ENCODE measurements at regions not wholly inside any gene's neighbourhood (a gene's known extent, or its start where the extent isn't known, plus 50 kb on each side); places are given as distances from the start of the nearest gene placed in this dataset.
A peak's percentile ranks its signal among the peaks of the same experiment; 100 is the strongest.

DNA sequence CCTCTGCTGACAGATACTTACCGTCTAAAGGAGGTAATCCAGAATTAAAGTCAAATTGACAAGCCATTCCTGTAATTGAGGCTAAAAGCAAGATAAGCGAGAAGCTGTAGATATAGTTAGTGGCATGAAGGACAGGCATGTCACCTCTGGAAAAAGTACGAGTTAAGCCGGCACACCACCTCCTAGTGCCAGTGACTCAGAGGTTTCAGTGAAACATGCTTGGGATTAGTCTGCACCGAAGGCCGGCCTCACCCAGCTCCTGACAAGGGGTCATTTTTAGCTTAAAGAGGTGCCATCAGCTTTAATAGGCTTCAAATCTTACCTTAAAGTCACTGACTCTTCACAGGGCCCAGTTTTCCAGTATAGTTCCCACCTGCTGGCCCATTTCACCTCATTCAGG, 838.0 kb downstream of the UQCRFS1 start (continued):
- TF ChIP-seq CHD2 (IDR thresholded peaks at IDR 0.05; ENCODE audit: low read length, partially characterized antibody) = no peak

DNA sequence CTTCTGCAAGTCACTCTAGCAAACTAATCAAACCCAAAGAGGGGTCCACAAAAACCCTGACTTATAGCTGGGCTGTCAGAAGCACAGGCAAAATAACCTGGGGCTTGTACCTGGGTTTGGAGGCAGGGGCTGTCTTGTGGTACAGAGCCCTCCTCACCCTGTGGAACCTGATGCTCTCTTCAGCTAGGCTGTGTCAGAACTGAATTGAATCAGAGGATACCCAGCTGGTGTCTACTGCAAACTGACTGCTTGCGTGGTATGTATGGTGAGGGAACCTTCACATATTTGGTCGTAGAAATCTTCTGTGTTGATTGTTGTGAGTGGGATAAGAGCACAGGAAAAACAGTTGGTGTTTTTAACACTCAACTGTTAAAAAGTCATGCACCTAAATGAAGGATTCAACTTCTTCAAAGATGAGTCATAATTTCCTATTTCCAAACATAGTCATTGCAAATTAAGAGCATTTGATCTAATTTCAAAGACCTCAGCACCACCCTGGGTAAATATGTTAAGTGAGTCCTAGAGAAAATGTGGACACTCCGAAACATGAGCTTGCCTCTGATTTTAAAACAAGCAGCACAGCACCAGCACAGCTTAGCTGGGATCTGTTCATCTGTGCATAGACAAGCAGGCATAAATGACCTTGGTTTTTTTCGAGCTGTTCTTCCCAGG, 840.2 kb downstream of the UQCRFS1 start:
- H3K9me3 ChIP-seq = peaks cover 10% of the 10 kb centered on the region; the same call in 1 of the 3 replicates
- WGBS (ENCODE audit: missing lambda C conversion rate) = 1% methylated on average over 4 of the region's 4 CpGs
- H3K4me2 ChIP-seq = no peak overlapping the region
- FAIRE-seq = peak; percentile 91
- H3K4me1 ChIP-seq = no peaks in the 10 kb centered on the region
- TF ChIP-seq RARB (CRISPR knock-in tag; IDR thresholded peaks at IDR 0.05) = no peak
- no peak for TF ChIP-seq FOSL2 (IDR thresholded peaks at IDR 0.05)
- TF ChIP-seq FOSL2 (CRISPR knock-in tag; IDR thresholded peaks at IDR 0.05) = peak; percentile 57; the same call in 1 of the 2 replicates
- H3K4me3 ChIP-seq = no peak overlapping the region
- no peak for ATAC-seq
- CTCF ChIA-PET = interaction anchor here (0.6 to 1.5 kb wide), 2 partner anchors 11 to 89 kb away, joined by 3 to 9 read pairs; no protein-coding TSS in a partner anchor
- H3K27ac ChIP-seq = no peak overlapping the region
- POLR2A ChIA-PET = no interaction called here
- DNase-seq (ENCODE audit: low read depth in 1 of 2, low spot score in 1 of 2) = no peak

DNA sequence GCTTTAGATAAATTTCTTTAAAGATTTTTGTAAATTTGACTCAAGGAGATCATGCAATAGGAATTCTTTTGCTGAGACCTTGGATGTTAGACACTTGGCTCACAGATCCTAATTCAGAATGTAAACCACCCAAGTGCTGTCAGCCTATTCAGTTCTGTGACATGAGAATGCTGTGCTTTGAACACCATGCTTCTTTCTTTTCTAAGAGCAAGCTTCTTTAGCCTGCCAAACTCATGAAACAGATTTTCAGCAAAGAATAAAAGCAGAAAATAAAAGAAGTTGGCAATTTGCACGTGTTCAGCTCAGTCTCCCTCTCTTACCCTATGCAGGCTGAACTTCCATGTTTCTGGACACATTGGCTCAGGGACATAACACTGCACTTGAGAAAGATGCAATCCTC, 845.8 kb downstream of the UQCRFS1 start:
- ChIA-PET CTCF (no interaction called here), POLR2A (no interaction called here)
- H3K4me3 ChIP-seq = no peak overlapping the region
- H3K4me1 ChIP-seq = no peaks in the 10 kb centered on the region
- no peak overlapping the region for H3K27ac ChIP-seq
- TF ChIP-seq, protein P1, sequence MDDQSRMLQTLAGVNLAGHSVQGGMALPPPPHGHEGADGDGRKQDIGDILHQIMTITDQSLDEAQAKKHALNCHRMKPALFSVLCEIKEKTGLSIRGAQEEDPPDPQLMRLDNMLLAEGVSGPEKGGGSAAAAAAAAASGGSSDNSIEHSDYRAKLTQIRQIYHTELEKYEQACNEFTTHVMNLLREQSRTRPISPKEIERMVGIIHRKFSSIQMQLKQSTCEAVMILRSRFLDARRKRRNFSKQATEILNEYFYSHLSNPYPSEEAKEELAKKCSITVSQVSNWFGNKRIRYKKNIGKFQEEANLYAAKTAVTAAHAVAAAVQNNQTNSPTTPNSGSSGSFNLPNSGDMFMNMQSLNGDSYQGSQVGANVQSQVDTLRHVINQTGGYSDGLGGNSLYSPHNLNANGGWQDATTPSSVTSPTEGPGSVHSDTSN (IDR thresholded peaks at IDR 0.05) = no peak
- DNase-seq (ENCODE audit: low read depth in 1 of 2, low spot score in 1 of 2) (no peak), ATAC-seq (no peak), FAIRE-seq (no peak)
- peaks cover 18% of the 10 kb centered on the region; the same call in 1 of the 3 replicates for H3K9me3 ChIP-seq
- WGBS (ENCODE audit: missing lambda C conversion rate) = 0% methylated on average over 1 of the region's 1 CpG
- no peak overlapping the region for H3K4me2 ChIP-seq

DNA sequence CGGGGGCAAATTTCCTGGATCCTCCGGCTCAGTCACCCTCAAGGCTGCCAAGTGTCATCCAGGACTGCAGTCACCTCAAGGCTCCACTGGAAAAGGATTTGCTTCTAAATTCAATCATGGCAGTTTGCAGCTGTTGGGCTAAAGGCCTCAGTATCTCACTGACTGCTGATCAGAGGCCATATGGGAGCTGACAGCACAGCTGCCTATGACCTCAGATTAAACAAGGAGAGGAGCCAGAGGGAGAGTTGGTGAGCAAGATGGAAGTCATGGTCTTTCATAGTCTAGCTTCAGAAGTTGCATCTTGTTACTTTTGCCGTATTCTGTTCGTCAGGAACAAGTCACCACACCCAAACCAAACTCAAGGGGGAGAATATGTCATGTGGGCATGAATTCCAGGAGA, 849.7 kb downstream of the UQCRFS1 start:
- Histone ChIP-seq H3K4me1 (no peaks in the 10 kb centered on the region), H3K4me3 (no peak overlapping the region), H3K27ac (no peak overlapping the region), H3K4me2 (no peak overlapping the region), H3K9me3 (peaks cover 16% of the 10 kb centered on the region; the same call in 2 of the 3 replicates)
- WGBS (ENCODE audit: missing lambda C conversion rate) = 5% methylated on average over 4 of the region's 4 CpGs
- ChIA-PET CTCF (interaction anchor here (3.0 kb wide), 1 partner anchor 10 kb away, joined by 9 read pairs; no protein-coding TSS in a partner anchor), POLR2A (no interaction called here)
- no peak for DNase-seq (ENCODE audit: low read depth in 1 of 2, low spot score in 1 of 2)
- ATAC-seq = no peak
- no peak for FAIRE-seq
- TF ChIP-seq POLR2A (IDR thresholded peaks at IDR 0.05; ENCODE audit: low read length) = no peak
- TF ChIP-seq RAD21 (conservative IDR thresholded peaks at IDR 0.05 in 1 of 2, IDR thresholded peaks at IDR 0.05 in 1 of 2) = no peak
- no peak for TF ChIP-seq TP53 (CRISPR knock-in tag; IDR thresholded peaks at IDR 0.05)
- no peak for TF ChIP-seq HOXB13 (CRISPR knock-in tag; IDR thresholded peaks at IDR 0.05; ENCODE audit: low read depth)
- no peak for TF ChIP-seq CHD2 (IDR thresholded peaks at IDR 0.05; ENCODE audit: low read length, partially characterized antibody)
- TF ChIP-seq, protein P2, sequence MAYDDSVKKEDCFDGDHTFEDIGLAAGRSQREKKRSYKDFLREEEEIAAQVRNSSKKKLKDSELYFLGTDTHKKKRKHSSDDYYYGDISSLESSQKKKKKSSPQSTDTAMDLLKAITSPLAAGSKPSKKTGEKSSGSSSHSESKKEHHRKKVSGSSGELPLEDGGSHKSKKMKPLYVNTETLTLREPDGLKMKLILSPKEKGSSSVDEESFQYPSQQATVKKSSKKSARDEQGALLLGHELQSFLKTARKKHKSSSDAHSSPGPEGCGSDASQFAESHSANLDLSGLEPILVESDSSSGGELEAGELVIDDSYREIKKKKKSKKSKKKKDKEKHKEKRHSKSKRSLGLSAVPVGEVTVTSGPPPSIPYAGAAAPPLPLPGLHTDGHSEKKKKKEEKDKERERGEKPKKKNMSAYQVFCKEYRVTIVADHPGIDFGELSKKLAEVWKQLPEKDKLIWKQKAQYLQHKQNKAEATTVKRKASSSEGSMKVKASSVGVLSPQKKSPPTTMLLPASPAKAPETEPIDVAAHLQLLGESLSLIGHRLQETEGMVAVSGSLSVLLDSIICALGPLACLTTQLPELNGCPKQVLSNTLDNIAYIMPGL (CRISPR knock-in tag; IDR thresholded peaks at IDR 0.05; ENCODE audit: borderline replicate concordance) = no peak
- TF ChIP-seq, protein P3, sequence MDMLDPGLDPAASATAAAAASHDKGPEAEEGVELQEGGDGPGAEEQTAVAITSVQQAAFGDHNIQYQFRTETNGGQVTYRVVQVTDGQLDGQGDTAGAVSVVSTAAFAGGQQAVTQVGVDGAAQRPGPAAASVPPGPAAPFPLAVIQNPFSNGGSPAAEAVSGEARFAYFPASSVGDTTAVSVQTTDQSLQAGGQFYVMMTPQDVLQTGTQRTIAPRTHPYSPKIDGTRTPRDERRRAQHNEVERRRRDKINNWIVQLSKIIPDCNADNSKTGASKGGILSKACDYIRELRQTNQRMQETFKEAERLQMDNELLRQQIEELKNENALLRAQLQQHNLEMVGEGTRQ (IDR thresholded peaks at IDR 0.05) = no peak
- no peak for TF ChIP-seq NR3C1 (IDR thresholded peaks at IDR 0.05)
- TF ChIP-seq, protein P4, sequence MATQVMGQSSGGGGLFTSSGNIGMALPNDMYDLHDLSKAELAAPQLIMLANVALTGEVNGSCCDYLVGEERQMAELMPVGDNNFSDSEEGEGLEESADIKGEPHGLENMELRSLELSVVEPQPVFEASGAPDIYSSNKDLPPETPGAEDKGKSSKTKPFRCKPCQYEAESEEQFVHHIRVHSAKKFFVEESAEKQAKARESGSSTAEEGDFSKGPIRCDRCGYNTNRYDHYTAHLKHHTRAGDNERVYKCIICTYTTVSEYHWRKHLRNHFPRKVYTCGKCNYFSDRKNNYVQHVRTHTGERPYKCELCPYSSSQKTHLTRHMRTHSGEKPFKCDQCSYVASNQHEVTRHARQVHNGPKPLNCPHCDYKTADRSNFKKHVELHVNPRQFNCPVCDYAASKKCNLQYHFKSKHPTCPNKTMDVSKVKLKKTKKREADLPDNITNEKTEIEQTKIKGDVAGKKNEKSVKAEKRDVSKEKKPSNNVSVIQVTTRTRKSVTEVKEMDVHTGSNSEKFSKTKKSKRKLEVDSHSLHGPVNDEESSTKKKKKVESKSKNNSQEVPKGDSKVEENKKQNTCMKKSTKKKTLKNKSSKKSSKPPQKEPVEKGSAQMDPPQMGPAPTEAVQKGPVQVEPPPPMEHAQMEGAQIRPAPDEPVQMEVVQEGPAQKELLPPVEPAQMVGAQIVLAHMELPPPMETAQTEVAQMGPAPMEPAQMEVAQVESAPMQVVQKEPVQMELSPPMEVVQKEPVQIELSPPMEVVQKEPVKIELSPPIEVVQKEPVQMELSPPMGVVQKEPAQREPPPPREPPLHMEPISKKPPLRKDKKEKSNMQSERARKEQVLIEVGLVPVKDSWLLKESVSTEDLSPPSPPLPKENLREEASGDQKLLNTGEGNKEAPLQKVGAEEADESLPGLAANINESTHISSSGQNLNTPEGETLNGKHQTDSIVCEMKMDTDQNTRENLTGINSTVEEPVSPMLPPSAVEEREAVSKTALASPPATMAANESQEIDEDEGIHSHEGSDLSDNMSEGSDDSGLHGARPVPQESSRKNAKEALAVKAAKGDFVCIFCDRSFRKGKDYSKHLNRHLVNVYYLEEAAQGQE (IDR thresholded peaks at IDR 0.05) = no peak
- no peak for TF ChIP-seq JUNB (IDR thresholded peaks at IDR 0.05)
- no peak for TF ChIP-seq FOSL2 (IDR thresholded peaks at IDR 0.05)
- TF ChIP-seq FOSL2 (CRISPR knock-in tag; IDR thresholded peaks at IDR 0.05) = no peak
- TF ChIP-seq ZNF302 (CRISPR knock-in tag; IDR thresholded peaks at IDR 0.05) = no peak
- no peak for TF ChIP-seq BHLHE40 (IDR thresholded peaks at IDR 0.05; ENCODE audit: low read depth, low read length)
- no peak for TF ChIP-seq ZC3H11A (IDR thresholded peaks at IDR 0.05)
- TF ChIP-seq RARB (CRISPR knock-in tag; IDR thresholded peaks at IDR 0.05) = no peak
- no peak for TF ChIP-seq HOXA7 (CRISPR knock-in tag; IDR thresholded peaks at IDR 0.05)
- TF ChIP-seq CBX8 (IDR thresholded peaks at IDR 0.05) = no peak

Data from A549 (cell line).